ENCODE measurements at regions not wholly inside any gene's neighbourhood (a gene's known extent, or its start where the extent isn't known, plus 50 kb on each side); places are given as distances from the start of the nearest gene placed in this dataset.
"Not testable (repeated sequence)": the region's sequence is repeated elsewhere in the genome, so short reads cannot be mapped to it uniquely, and the experiment has no call there.

DNA sequence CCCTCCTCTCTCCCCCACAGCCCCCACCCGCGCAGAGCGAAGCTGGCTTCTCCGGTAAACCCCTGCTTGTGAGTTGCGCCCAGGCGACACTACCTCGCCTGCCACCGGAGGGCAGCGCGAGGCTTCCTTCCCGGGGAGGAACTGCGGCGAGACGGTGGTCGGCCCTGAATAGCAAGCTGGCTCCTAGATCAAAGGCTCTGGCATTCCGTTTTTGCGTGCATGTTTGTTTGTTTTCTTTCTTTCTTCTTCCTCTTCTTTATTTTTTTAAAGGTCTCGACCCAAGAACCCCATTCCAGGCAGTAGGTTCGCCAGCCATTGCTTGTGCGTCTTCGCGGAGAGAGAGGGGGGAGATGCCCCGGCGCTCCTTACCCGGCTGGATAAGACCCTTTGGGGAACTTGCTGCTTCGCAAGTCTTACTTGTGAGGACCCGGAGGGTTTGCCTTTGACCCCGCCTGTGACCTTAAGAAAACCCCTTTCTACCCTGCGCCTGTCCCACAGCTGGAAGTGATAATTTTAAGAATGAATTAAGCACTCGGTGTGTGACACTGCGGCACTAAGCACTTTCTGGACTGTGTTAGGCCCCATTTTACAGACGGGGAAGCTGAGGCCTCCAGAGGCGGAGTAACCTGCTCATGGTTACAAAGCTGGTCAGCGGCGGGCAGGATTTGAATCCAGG is 92.7 kb upstream of the SIRPA start:
- intact Hi-C loops (cut with DNase I): loop anchor here (2.0 to 10.0 kb wide), 4 partner anchors 78 to 372 kb away; partner anchors contain the start of gene SIRPA
- DNase-seq (ENCODE audit: missing footprints) (peak; percentile 91), ATAC-seq (peak; percentile 80)

GRCh38 chr20:1801929-1802306 is 93.3 kb upstream of the SIRPA start:
- intact Hi-C loops (cut with DNase I): loop anchor here (2.0 to 10.0 kb wide), 4 partner anchors 79 to 373 kb away; partner anchors contain the start of gene SIRPA
- ATAC-seq (no peak), DNase-seq (ENCODE audit: missing footprints) (no peak)

DNA sequence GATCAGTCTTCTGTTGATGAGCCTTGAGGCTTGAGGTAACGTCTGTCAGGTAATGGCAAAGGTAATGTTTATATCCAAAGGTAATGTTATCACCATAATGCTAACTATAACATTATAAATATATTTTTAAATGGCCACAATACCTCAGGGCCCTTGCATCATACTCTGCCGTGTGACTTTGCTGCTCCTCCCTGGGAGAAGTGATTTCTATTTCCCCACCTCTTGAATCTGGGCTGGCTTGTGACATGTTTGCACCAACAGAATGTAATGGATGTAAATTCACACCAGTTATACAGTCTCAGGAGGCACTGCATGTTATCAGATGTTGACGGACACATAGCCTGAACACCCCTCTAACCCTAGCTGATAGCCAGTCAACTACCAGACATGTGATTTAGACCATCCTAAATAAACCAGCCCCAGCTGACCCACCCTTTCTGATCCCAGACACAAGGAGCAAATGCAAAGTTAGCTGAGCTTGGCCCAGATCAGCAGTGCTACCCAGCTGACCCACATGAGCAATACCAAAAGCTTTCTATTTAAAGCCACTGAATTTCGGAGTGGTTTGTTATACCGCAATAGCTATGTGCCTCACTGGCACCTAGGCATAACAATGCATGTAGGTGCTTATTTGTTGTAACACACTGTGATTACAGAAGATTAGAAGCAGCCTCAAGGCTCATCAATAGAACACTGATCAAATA is 93.8 kb upstream of the SIRPA start:
- intact Hi-C loops (cut with DNase I): loop anchor here (5.0 to 10.0 kb wide), 2 partner anchors 131 to 373 kb away; no protein-coding TSS in a partner anchor
- DNase-seq (ENCODE audit: missing footprints) (no peak), ATAC-seq (no peak)

GRCh38 chr20:1800777-1801176 is 94.4 kb upstream of the SIRPA start:
- intact Hi-C loops (cut with DNase I): loop anchor here (5.0 to 10.0 kb wide), 2 partner anchors 132 to 374 kb away; no protein-coding TSS in a partner anchor
- ATAC-seq (no peak), DNase-seq (ENCODE audit: missing footprints) (no peak)

DNA sequence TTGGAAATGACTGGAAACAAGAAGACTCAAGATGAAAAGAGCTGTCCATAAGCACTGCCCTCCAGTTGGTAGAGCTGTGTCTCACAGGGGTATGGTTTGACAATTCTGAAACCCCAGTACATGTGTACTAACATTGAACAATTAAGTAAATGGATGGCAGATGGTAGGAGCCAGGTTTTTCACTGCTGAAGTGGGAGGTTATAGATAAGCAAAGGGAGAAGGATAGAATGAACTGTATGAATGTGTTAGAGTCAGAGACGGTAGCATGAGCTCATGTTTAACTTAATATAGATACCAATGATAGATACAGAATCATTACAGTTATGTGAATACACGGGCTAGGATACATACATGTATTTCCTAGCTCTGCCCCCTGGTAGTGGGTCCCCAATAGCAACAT is 95.0 kb upstream of the SIRPA start:
- no peak for ATAC-seq
- intact Hi-C loops (cut with DNase I): loop anchor here (5.0 to 10.0 kb wide), 2 partner anchors 132 to 375 kb away; no protein-coding TSS in a partner anchor
- DNase-seq (ENCODE audit: missing footprints): no peak

DNA sequence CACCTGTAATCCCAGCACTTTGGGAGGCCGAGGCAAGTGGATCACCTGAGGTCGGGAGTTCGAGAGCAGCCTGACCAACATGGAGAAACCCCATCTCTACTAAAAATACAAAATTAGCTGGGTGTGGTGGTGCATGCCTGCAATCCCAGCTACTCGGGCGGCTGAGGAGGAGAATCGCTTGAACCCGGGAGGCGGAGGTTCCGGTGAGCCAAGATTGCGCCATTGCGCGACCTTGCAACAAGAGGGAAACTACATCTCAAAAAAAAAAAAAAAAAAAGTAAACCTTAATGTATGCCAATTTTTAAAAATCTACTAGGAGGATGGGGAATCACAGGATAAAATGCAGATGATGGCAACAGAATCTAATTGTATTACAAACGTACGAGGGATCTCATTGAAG is 95.5 kb upstream of the SIRPA start:
- ATAC-seq; DNase-seq (ENCODE audit: missing footprints): not testable (repeated sequence)
- intact Hi-C loops (cut with DNase I): loop anchor here (5.0 to 10.0 kb wide), 2 partner anchors 133 to 375 kb away; no protein-coding TSS in a partner anchor

GRCh38 chr20:1798982-1799381 is 96.2 kb upstream of the SIRPA start:
- DNase-seq (ENCODE audit: missing footprints) (no peak), ATAC-seq (no peak)
- intact Hi-C loops (cut with DNase I): no loop called here

GRCh38 chr20:1793821-1794220 is 101.4 kb upstream of the SIRPA start:
- DNase-seq (ENCODE audit: missing footprints): no peak
- intact Hi-C loops (cut with DNase I): no loop called here
- no peak for ATAC-seq

- no peak for ATAC-seq
- intact Hi-C loops (cut with DNase I): no loop called here
- no peak for DNase-seq (ENCODE audit: missing footprints)
These were observed 102.9 kb upstream of the SIRPA start for GRCh38 chr20:1792274-1792673.

GRCh38 chr20:1790386-1790785 is 104.8 kb upstream of the SIRPA start:
- ATAC-seq: no peak
- no peak for DNase-seq (ENCODE audit: missing footprints)
- intact Hi-C loops (cut with DNase I): no loop called here

DNA sequence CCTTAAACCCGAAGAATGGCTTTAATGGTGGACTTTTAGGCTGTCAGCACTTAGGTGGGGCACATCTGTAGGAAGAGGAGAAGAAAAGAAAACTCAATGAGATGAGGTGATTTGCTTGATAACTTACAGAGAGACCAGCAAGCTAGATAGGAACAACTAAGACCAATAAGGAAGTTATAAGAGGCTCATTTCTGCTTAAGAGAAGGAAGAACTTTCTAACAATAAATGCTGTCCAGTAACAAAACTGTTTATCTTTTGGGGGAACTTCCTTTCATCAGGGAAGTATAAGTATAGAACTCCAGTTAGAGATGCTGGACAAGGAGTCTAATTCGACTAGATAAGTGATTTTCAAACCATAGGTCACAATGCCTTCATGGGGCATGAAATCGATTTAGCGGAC is 107.2 kb upstream of the SIRPA start:
- no peak for ATAC-seq
- intact Hi-C loops (cut with DNase I): no loop called here
- no peak for DNase-seq (ENCODE audit: missing footprints)

DNA sequence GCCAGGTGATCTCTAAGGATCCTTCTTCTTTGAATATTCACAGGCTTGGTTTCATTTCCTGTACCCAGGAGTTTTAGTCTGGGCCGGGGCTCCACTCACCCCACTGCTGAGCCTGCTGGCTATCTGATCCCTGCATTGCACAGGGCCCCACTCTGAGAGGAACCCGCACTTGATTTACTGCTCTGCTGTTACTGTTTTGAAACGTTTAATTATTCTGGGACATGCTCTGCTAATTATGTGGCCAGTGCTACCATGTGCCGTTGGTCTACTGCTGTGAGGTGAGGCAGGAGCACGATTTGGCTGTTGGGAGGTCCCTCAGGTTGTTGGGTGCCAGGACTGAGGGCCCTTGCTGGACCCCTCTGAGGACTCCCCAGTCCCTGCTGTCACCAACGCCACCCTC is 108.7 kb upstream of the SIRPA start:
- intact Hi-C loops (cut with DNase I): no loop called here
- no peak for DNase-seq (ENCODE audit: missing footprints)
- ATAC-seq: no peak

- no peak for ATAC-seq
- no peak for DNase-seq (ENCODE audit: missing footprints)
- intact Hi-C loops (cut with DNase I): no loop called here
These were observed 110.6 kb upstream of the SIRPA start for GRCh38 chr20:1784586-1784985.

DNA sequence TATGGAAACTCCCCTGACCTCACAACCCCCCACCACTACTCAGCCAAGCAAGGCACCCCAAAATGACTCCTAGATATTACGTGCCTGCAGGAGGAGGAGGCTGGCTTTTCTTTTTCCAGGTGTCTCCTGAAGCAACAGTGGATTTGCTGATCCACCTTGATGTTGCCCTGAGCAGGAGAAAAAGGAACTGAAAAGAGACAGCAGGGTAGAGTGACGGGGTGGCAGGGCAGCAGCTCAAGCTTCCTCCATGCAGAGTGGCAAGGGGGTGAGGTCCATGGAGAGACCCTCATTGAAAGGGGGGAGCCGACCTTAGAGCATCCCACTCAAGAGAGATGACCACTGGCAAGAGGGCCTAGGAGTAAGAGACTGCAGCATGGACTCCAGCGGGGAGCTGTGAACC is 112.0 kb upstream of the SIRPA start:
- ATAC-seq: no peak
- DNase-seq (ENCODE audit: missing footprints): no peak
- intact Hi-C loops (cut with DNase I): no loop called here

DNA sequence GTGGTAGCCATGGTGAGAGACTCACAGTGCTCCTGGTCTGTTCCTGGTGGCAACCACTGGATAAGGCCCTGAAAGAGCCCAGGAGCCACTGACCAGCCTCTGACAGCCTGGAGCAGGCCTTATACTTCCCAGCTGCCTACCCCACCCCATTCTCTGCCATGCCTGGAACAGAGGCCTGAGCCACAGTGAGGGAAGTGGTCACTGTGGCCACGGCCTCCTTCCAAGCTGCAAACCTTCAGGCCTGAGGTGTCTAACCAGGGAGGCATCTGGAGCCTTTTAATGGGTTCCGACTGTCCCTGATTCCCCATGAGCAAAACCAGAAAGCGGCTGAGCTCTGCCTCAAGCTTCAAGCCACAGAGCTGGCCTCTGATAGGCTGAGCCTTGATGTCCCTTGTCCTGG is 113.0 kb upstream of the SIRPA start:
- intact Hi-C loops (cut with DNase I): no loop called here
- DNase-seq (ENCODE audit: missing footprints): no peak
- no peak for ATAC-seq

GRCh38 chr20:1779567-1779966 is 115.6 kb upstream of the SIRPA start:
- ATAC-seq (no peak), DNase-seq (ENCODE audit: missing footprints) (no peak)
- intact Hi-C loops (cut with DNase I): no loop called here

DNA sequence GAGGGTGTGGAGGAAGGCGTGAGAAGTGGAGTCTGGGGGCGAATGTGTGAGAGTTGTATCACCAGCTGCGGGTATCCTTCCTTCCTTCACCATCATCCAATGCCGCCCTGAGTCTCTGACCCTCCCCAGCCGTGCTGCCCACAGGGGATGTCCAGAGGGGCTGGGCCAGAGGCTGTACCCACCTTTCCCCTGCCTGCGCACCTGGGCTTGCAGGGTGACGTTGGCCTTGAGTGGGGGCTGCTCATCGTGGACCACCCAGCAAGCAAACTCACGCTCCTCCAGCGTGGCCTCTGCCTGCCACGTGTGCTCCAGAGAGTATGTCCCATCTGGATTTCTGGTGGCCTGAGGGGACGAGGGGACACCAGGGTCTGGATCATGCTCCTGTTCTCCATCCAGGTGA is 116.9 kb upstream of the SIRPA start:
- DNase-seq (ENCODE audit: missing footprints): no peak
- intact Hi-C loops (cut with DNase I): no loop called here

DNA sequence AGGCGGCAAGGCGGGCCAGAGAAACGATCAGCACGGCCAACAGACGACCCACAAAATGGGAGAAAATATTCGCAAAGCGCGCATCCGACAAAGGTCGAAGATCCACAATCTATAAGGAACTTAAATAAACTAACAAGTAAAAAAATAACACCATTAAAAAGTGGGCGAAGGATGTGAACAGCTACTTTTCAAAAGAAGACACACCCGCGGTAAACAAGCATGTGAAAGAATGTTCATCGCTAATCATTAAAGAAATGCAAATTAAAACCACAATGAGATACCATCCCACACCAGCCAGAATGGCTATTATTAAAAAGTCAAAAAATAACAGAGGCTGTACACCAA is 117.8 kb upstream of the SIRPA start:
- no peak for DNase-seq (ENCODE audit: missing footprints)
- no peak for ATAC-seq
- intact Hi-C loops (cut with DNase I): no loop called here

More for the DNA sequence above, 116.9 kb upstream of the SIRPA start:
- no peak for ATAC-seq

DNA sequence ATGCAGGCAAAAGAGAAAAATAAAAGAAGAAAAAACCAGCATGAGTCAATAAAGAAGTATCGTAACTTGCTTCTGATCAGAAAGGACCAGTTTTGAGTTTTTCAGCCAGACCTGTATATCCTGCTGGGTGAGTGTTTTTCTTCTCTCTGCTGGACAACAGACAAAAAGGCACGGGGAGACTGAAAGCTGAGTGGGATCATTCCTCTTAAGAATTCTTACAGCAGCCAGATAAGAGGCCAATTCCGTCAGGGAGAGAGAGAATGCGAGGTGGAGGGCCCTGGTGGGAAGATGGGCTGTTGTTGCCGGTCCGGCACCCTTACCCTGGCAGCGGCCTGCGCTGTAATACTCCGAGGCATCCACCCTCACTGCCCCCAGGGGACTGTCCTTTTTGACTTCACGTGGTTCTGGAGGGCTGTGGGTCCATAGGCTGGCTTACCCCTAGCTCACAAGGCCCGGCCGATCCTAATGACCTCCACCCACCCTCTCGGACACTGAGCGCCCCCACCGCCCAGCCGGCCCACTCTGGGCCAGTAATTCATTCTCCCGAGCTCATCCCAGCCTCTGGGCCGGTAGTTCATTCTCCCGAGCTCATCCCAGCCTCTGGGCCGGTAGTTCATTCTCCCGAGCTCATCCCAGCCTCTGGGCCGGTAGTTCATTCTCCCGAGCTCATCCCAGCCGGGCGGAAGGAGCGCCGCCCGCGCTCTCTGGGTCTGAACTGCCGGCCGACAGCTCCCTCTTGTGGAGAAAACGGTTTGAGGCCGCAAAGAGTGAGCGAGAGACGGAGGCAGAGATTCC is 118.3 kb upstream of the SIRPA start:
- ATAC-seq (peak; percentile 98), DNase-seq (ENCODE audit: missing footprints) (peak; percentile 94)
- intact Hi-C loops (cut with DNase I): no loop called here

GRCh38 chr20:1775117-1775516 is 117.5 kb upstream of the SIRPG start:
- ATAC-seq (no peak), DNase-seq (ENCODE audit: missing footprints) (no peak)
- intact Hi-C loops (cut with DNase I): no loop called here

All from Right ventricle myocardium inferior (tissue), 1 donor.